NB4 (cell line): ENCODE measurements at regions not wholly inside any gene's neighbourhood (a gene's known extent, or its start where the extent isn't known, plus 50 kb on each side); places are given as distances from the start of the nearest gene placed in this dataset.

Experiments
- CTCF ChIP-seq: IDR thresholded peaks from one replicate; pipeline ENCODE4 v1.5.1; 2012; ENCODE audit warnings: low read depth, low read length
- POLR2A ChIP-seq: IDR thresholded peaks from 2 replicates; pipeline ENCODE4 v1.6.1; 2011; ENCODE audit warnings: mild to moderate bottlenecking; ENCODE audit not compliant: insufficient read length; ENCODE audit errors: extremely low read depth
- TF ChIP-seq, protein P1 (sequence below): IDR thresholded peaks from 2 replicates; pipeline ENCODE4 v1.6.1; 2011; ENCODE audit warnings: low read depth, low read length

- TF ChIP-seq CTCF: no peak
- TF ChIP-seq, protein P1, sequence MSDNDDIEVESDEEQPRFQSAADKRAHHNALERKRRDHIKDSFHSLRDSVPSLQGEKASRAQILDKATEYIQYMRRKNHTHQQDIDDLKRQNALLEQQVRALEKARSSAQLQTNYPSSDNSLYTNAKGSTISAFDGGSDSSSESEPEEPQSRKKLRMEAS: no peak
- no peak for TF ChIP-seq POLR2A
These were observed 166.3 kb downstream of the YIPF5 start for GRCh38 chr5:144004146-144004545.
